ENCODE measurements at regions not wholly inside any gene's neighbourhood (a gene's known extent, or its start where the extent isn't known, plus 50 kb on each side); places are given as distances from the start of the nearest gene placed in this dataset.

- WGBS, 2 donors, result 57 to 76% methylated on average over 7 of the region's 7 CpGs
- no peak for TF ChIP-seq POLR2A (IDR thresholded peaks at IDR 0.05)
- TF ChIP-seq CTCF (IDR thresholded peaks at IDR 0.05), result no peak
- H3K4me3 ChIP-seq, result no peak overlapping the region
- H3K4me1 ChIP-seq, result peaks cover 8% of the 10 kb centered on the region
- no peak for ATAC-seq
- no peaks in the 10 kb centered on the region for H3K9me3 ChIP-seq
- H3K27me3 ChIP-seq, result peaks cover 0 to 5% of the 10 kb centered on the region in 2 donors
- no peak for DNase-seq
- intact Hi-C loops (cut with DNase I), result no loop called here
- H3K27ac ChIP-seq, result no peak overlapping the region
- H3K36me3 ChIP-seq (replicated peaks in 1 of 2; ENCODE audit: insufficient read depth in 1 of 2, low read depth in 2 of 2), result no peaks in the 10 kb centered on the region
Observed at GRCh38 chr1:17914131-17914530, 159.0 kb downstream of the ACTL8 start.

GRCh38 chr1:17914987-17915386 is 159.9 kb downstream of the ACTL8 start:
- WGBS, 2 donors, result 55 to 71% methylated on average over 9 of the region's 9 CpGs
- DNase-seq, result no peak
- Histone ChIP-seq H3K9me3 (no peaks in the 10 kb centered on the region), H3K36me3 (replicated peaks in 1 of 2; ENCODE audit: insufficient read depth in 1 of 2, low read depth in 2 of 2) (no peaks in the 10 kb centered on the region), H3K4me3 (no peak overlapping the region), H3K4me1 (peaks cover 8% of the 10 kb centered on the region), H3K27me3 (peaks cover 0 to 5% of the 10 kb centered on the region in 2 donors), H3K27ac (no peak overlapping the region)
- TF ChIP-seq CTCF (IDR thresholded peaks at IDR 0.05), result no peak
- no peak for TF ChIP-seq POLR2A (IDR thresholded peaks at IDR 0.05)
- intact Hi-C loops (cut with DNase I), result no loop called here
- no peak for ATAC-seq

DNA sequence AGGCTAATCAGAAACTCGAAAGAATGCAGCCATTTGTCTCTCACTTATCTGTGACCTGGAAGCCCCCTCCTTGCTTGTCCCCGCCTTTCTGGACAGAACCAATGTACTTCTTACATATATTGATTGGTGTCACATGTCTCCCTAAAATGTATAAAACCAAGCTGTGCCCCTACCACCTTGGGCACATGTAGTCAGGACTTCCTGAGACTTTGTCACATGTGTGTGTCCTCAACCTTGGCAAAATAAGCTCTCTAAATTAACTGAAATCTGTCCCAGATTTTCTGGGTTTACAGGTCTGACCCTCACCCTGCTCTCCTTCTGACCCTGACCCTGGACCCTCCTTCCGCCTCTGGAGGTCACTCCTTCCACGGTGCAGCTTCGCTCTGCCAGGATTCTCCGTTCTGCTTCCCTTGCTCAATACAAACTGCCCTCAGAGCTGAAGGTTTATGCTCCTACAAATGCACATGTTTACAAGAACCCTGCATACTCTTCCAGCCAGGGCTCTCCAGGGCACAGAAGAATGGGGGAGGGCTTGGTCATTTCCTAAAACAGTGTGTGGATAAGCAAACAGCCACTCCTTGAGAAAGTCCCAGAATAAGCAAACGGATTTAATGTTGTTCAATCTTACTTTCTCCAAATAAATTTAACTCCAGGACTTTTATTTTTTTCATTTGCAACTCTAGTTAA is 160.5 kb downstream of the ACTL8 start:
- Histone ChIP-seq H3K27ac (no peak overlapping the region), H3K4me3 (no peak overlapping the region), H3K9me3 (no peaks in the 10 kb centered on the region), H3K27me3 (peaks cover 0 to 5% of the 10 kb centered on the region in 2 donors), H3K4me1 (peaks cover 8% of the 10 kb centered on the region), H3K36me3 (replicated peaks in 1 of 2; ENCODE audit: insufficient read depth in 1 of 2, low read depth in 2 of 2) (no peaks in the 10 kb centered on the region)
- WGBS, 2 donors, result 6 to 7% methylated on average over 7 of the region's 7 CpGs
- intact Hi-C loops (cut with DNase I), result no loop called here
- no peak for TF ChIP-seq CTCF (IDR thresholded peaks at IDR 0.05)
- no peak for TF ChIP-seq POLR2A (IDR thresholded peaks at IDR 0.05)
- no peak for DNase-seq
- ATAC-seq, result no peak

DNA sequence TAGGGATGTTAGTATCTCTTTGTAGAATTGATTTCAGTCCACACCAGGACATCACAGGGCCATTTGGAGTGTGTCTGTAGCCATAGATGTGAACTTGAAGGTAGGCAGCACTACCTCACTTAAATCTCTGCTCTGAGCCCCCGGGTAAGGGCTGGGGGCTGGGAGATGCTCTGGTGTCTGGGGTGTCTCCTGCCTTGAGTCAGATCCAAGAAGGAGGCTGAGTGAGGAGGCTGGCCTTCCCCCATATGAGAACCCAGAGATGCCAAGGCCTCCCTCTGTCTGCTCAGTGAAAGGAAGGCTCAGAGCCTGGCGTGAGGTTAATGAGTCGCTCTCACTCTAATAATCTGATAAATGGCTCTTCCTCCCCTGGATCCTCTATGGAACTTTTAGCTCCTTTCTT is 161.6 kb downstream of the ACTL8 start:
- 68 to 86% methylated on average over 3 of the region's 3 CpGs for WGBS, 2 donors
- H3K4me1 ChIP-seq, result peaks cover 8% of the 10 kb centered on the region
- intact Hi-C loops (cut with DNase I), result no loop called here
- no peak overlapping the region for H3K27ac ChIP-seq
- DNase-seq, result no peak
- TF ChIP-seq CTCF (IDR thresholded peaks at IDR 0.05) (no peak), POLR2A (IDR thresholded peaks at IDR 0.05) (no peak)
- H3K9me3 ChIP-seq, result no peaks in the 10 kb centered on the region
- H3K4me3 ChIP-seq, result no peak overlapping the region
- peaks cover 0 to 5% of the 10 kb centered on the region in 2 donors for H3K27me3 ChIP-seq
- no peaks in the 10 kb centered on the region for H3K36me3 ChIP-seq (replicated peaks in 1 of 2; ENCODE audit: insufficient read depth in 1 of 2, low read depth in 2 of 2)
- ATAC-seq, result no peak
